ENCODE measurements at regions not wholly inside any gene's neighbourhood (a gene's known extent, or its start where the extent isn't known, plus 50 kb on each side); places are given as distances from the start of the nearest gene placed in this dataset.
"Not testable (repeated sequence)": the region's sequence is repeated elsewhere in the genome, so short reads cannot be mapped to it uniquely, and the experiment has no call there.

DNA sequence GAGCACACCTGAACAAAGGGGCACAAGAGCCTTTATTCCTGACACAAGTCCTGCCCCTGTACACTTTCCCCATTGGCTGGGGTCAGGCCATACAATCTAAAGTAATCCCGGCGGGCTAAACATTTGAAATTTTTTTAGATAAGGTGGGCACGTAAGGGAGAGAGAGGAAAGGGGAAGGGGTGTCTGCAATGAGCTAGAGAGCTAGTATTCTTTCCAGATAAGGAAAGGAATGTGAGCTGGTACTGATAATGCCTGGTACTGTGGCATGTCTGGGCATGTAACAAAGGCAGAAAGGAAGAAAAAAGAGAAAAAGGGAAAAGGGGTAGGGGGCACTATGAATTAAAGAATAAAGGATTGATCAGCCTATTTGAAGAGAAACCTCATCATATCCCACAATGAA lies 212.0 kb upstream of the FKBP1C start:
- TF ChIP-seq, protein P1, sequence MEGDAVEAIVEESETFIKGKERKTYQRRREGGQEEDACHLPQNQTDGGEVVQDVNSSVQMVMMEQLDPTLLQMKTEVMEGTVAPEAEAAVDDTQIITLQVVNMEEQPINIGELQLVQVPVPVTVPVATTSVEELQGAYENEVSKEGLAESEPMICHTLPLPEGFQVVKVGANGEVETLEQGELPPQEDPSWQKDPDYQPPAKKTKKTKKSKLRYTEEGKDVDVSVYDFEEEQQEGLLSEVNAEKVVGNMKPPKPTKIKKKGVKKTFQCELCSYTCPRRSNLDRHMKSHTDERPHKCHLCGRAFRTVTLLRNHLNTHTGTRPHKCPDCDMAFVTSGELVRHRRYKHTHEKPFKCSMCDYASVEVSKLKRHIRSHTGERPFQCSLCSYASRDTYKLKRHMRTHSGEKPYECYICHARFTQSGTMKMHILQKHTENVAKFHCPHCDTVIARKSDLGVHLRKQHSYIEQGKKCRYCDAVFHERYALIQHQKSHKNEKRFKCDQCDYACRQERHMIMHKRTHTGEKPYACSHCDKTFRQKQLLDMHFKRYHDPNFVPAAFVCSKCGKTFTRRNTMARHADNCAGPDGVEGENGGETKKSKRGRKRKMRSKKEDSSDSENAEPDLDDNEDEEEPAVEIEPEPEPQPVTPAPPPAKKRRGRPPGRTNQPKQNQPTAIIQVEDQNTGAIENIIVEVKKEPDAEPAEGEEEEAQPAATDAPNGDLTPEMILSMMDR (IDR thresholded peaks at IDR 0.05; ENCODE audit: low read depth, low read length, missing input control), result not testable (repeated sequence)
- not testable (repeated sequence) for TF ChIP-seq YY1 (IDR thresholded peaks at IDR 0.05); TAF1 (conservative IDR thresholded peaks at IDR 0.05); JUND (IDR thresholded peaks at IDR 0.05); RXRA (IDR thresholded peaks at IDR 0.05); EGR1 (IDR thresholded peaks at IDR 0.05; ENCODE audit: low read depth in 2 of 2); RAD21 (IDR thresholded peaks at IDR 0.05); GABPA (IDR thresholded peaks at IDR 0.05 in 1 of 2, conservative IDR thresholded peaks at IDR 0.05 in 1 of 2); NR2F2 (IDR thresholded peaks at IDR 0.05)
- TF ChIP-seq, protein P2, sequence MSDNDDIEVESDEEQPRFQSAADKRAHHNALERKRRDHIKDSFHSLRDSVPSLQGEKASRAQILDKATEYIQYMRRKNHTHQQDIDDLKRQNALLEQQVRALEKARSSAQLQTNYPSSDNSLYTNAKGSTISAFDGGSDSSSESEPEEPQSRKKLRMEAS (IDR thresholded peaks at IDR 0.05), result not testable (repeated sequence)
- TF ChIP-seq, protein P3, sequence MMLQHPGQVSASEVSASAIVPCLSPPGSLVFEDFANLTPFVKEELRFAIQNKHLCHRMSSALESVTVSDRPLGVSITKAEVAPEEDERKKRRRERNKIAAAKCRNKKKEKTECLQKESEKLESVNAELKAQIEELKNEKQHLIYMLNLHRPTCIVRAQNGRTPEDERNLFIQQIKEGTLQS (IDR thresholded peaks at IDR 0.05), result not testable (repeated sequence)
- TF ChIP-seq, protein P4, sequence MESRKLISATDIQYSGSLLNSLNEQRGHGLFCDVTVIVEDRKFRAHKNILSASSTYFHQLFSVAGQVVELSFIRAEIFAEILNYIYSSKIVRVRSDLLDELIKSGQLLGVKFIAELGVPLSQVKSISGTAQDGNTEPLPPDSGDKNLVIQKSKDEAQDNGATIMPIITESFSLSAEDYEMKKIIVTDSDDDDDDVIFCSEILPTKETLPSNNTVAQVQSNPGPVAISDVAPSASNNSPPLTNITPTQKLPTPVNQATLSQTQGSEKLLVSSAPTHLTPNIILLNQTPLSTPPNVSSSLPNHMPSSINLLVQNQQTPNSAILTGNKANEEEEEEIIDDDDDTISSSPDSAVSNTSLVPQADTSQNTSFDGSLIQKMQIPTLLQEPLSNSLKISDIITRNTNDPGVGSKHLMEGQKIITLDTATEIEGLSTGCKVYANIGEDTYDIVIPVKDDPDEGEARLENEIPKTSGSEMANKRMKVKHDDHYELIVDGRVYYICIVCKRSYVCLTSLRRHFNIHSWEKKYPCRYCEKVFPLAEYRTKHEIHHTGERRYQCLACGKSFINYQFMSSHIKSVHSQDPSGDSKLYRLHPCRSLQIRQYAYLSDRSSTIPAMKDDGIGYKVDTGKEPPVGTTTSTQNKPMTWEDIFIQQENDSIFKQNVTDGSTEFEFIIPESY (IDR thresholded peaks at IDR 0.05), result not testable (repeated sequence)
- TF ChIP-seq, protein P5, sequence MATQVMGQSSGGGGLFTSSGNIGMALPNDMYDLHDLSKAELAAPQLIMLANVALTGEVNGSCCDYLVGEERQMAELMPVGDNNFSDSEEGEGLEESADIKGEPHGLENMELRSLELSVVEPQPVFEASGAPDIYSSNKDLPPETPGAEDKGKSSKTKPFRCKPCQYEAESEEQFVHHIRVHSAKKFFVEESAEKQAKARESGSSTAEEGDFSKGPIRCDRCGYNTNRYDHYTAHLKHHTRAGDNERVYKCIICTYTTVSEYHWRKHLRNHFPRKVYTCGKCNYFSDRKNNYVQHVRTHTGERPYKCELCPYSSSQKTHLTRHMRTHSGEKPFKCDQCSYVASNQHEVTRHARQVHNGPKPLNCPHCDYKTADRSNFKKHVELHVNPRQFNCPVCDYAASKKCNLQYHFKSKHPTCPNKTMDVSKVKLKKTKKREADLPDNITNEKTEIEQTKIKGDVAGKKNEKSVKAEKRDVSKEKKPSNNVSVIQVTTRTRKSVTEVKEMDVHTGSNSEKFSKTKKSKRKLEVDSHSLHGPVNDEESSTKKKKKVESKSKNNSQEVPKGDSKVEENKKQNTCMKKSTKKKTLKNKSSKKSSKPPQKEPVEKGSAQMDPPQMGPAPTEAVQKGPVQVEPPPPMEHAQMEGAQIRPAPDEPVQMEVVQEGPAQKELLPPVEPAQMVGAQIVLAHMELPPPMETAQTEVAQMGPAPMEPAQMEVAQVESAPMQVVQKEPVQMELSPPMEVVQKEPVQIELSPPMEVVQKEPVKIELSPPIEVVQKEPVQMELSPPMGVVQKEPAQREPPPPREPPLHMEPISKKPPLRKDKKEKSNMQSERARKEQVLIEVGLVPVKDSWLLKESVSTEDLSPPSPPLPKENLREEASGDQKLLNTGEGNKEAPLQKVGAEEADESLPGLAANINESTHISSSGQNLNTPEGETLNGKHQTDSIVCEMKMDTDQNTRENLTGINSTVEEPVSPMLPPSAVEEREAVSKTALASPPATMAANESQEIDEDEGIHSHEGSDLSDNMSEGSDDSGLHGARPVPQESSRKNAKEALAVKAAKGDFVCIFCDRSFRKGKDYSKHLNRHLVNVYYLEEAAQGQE (IDR thresholded peaks at IDR 0.05), result not testable (repeated sequence)
